NCI-H2107 treated with DMSO at 0.1 percent for 48 hours (cell line): ENCODE measurements at regions not wholly inside any gene's neighbourhood (a gene's known extent, or its start where the extent isn't known, plus 50 kb on each side); places are given as distances from the start of the nearest gene placed in this dataset.
"Not testable (repeated sequence)": the region's sequence is repeated elsewhere in the genome, so short reads cannot be mapped to it uniquely, and the experiment has no call there.

Experiments
- DNase-seq: peaks from one replicate; lab custom pipeline; 2025; ENCODE audit not compliant: unreplicated experiment; lab: John Stamatoyannopoulos, UW

GRCh38 chr6:139449611-139450000 is 75.2 kb upstream of the CITED2 start:
- no peak for DNase-seq

- no peak for DNase-seq
Measured at GRCh38 chr6:139448998-139449610, 74.7 kb upstream of the CITED2 start.

GRCh38 chr6:139448051-139448649 is 73.7 kb upstream of the CITED2 start:
- no peak for DNase-seq

GRCh38 chr6:139447656-139447975 is 73.2 kb upstream of the CITED2 start:
- no peak for DNase-seq

GRCh38 chr6:139446768-139447655 is 72.6 kb upstream of the CITED2 start:
- DNase-seq = no peak

GRCh38 chr6:139446138-139446715 is 71.8 kb upstream of the CITED2 start:
- no peak for DNase-seq

GRCh38 chr6:139444273-139444787 is 69.9 kb upstream of the CITED2 start:
- not testable (repeated sequence) for DNase-seq

GRCh38 chr6:139443231-139444112 is 69.0 kb upstream of the CITED2 start:
- DNase-seq = no peak

GRCh38 chr6:139442188-139442671 is 67.8 kb upstream of the CITED2 start:
- no peak for DNase-seq

GRCh38 chr6:139439349-139439748 is 64.9 kb upstream of the CITED2 start:
- no peak for DNase-seq

GRCh38 chr6:139438775-139439174 is 64.3 kb upstream of the CITED2 start:
- DNase-seq = no peak

- no peak for DNase-seq
Measured at GRCh38 chr6:139436957-139437348, 62.5 kb upstream of the CITED2 start.

GRCh38 chr6:139436200-139436956 is 61.9 kb upstream of the CITED2 start:
- no peak for DNase-seq

- DNase-seq = no peak
Measured at GRCh38 chr6:139433631-139434419, 59.4 kb upstream of the CITED2 start.

GRCh38 chr6:139431602-139431956 is 57.1 kb upstream of the CITED2 start:
- DNase-seq = no peak

GRCh38 chr6:139430899-139431601 is 56.6 kb upstream of the CITED2 start:
- DNase-seq = no peak

GRCh38 chr6:139429580-139430145 is 55.2 kb upstream of the CITED2 start:
- DNase-seq = no peak

- DNase-seq = no peak
Measured at GRCh38 chr6:139427199-139427598, 52.8 kb upstream of the CITED2 start.
